SIG-M5 treated with dmso at 0.1 percent for 504 hours (cell line): ENCODE measurements at regions not wholly inside any gene's neighbourhood (a gene's known extent, or its start where the extent isn't known, plus 50 kb on each side); places are given as distances from the start of the nearest gene placed in this dataset.

Experiments
- DNase-seq: peaks from one replicate; lab custom pipeline; 2025; ENCODE audit not compliant: unreplicated experiment; lab: John Stamatoyannopoulos, UW

DNA sequence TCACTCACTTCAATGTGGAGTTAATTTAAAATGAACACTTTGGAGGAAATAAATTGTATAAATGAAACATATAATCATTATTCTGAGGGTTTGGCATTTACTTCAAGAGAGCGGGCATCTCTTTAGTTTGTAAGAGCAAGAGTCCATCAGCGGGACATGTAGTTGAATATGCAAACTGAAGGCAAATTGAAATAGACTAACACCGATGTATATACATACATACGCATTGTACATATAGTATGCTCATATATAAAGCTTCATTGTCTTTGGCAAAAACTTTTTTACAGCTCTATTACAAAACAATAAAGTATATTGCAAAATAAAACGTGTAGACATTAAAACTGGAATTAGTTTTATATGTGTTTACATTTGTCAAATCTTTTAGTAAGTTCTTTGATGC lies 328.9 kb downstream of the LTN1 start:
- no peak for DNase-seq

DNA sequence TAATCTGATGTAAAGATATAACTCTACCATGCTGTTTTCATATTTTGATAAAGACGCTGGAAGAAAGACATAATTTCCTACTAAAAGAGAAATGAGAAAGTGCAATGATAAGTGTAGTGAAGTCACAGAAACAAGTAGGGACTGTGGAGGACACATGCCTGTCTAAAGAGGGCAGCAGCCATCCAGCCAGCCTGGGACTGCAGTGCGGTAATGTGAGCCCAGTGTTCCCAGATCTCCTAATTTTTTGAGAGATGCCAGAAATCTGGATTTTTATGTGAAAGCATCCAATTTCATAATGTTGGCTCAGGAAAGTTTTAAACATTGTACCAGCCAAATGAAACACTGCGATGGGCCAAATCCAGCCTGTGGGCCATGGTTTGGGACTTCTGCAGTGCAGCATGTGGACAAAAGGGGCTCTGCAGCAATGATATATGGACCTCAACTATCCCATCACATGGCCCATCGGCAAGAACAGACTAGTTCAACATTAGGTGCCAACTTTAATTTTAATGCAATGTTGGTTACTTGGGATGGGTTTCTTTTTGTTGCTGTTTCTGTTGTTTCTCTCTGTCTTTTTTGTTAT lies 329.5 kb downstream of the LTN1 start:
- no peak for DNase-seq

DNA sequence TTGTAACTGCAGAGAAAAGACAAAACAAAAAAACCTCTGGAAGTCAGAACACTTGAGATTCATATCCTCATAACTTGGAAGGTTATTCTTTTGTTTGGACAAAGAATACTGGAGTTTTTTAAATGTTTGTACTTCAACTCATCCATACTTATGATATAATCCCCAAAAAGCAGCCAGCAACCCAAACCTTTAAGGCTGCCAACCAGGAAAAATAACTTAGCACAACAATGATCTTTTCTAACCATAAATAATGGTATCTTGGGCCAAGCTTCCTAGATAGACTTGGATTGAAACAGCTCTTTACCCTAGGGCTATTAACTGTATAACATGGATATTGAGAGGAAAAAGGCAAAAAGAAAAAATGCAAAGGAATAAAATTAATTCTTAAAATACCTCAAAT lies 335.1 kb downstream of the LTN1 start:
- no peak for DNase-seq

DNA sequence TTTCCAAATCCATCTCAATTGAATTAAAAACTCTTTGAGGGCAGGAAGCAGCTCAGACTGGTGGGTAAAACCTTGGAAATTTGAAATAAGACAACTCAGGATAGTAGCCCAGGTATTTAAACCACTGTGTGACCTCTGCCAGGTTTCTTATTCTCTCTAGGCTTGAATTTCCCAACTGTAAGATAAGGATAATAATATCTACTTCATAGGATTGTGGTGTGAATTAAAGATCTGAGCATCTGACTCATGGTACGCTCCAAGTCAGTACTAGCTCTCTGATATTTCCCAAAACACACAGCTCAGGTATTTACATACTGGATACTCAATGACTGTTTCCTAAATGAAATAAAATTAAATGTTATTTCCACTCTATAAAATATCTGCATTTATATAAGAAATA lies 337.2 kb downstream of the LTN1 start:
- DNase-seq = no peak

DNA sequence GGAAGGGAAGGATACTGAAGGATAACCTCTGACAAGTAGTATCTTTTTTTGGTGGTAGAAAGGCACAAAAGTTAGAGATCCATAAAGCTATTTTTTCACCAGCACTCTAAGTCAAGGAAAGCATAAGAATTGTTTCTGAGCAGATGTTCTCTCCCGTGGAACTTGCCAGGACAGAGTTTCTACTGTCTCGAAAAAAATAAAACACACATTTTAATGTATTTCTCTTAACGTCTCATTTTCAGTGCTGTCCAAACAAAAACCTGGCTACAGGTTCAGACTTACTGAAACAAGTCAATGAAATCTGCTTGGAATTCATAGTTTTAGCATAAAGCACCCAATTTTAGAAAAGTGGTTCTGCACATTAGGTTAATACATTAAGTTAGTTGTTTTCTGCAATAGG lies 338.3 kb downstream of the LTN1 start:
- no peak for DNase-seq

DNA sequence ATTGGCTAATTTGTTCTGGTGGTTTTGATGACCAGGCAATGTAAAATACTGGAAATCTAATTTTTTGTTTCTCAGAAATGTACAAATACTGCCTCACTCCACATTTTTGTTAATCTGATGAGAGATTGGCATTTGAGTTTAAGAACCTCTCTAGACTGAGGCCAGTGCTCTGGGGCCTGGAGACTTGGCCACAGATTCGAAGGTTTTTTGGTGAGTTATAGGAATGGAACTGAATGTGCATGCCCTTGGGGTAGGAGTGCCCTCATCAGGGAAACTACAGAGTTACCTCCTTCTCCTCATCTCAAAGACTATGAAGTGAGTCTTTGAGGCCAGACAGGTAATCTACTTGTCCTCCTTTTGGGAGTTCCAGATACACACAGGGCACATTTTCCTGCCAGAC lies 347.9 kb downstream of the LTN1 start:
- no peak for DNase-seq

DNA sequence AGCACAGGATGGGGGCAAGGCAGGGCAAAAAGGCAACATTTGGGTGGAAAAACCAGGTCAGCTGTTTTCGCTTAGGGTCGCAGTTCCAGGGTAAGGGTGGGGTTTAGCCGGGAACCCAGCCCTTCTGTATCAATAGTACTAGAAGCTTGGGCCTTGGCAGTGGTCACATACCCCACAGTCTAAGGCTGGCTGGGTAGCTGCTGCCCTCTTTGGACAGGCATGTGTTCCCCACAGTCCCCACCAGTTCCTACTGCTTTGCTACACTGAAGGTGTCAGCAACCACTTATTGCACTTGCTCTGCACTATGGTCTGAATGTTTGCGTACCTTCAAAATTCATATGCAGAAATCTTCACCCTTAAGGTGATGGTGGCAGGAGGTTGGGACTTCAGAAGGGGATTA lies 349.8 kb downstream of the LTN1 start:
- DNase-seq = no peak

DNA sequence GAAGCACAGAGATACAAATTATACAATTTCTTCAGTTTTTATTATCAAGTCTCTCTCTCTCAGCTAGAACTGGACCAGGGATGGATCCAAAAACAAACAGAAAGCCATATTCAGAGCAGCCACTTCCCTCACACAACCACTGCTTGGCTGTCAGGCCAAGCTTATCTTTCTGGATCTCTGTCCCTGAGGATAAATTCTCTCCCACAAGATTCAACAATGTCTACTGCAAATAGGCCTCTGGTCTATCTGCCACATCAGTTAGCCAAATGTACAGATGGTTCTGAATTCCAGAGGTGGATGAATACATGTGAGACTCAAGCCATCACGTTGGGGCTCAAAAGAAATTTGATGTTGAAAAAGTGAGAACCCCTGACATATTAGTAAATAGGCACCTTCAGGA lies 350.9 kb downstream of the LTN1 start:
- no peak for DNase-seq

DNA sequence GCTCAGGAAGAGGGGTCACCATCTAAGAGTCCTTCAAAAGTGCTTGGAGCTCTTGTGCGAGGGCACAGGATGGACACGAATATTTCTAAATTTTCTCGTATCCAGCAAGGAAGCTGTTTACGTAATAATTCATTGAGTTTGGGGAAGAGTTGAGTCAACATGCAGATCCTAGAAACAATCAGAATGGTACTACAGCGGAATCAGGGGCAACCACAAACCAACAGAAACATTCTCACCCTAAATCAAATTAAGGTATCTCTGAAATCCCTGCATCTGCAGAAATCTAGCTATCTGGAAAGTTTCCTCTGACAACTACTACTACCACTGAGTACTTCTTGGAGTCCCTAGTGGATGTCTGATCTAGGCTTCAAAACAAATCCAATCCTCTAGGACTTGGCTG lies 352.4 kb downstream of the LTN1 start:
- DNase-seq = no peak

DNA sequence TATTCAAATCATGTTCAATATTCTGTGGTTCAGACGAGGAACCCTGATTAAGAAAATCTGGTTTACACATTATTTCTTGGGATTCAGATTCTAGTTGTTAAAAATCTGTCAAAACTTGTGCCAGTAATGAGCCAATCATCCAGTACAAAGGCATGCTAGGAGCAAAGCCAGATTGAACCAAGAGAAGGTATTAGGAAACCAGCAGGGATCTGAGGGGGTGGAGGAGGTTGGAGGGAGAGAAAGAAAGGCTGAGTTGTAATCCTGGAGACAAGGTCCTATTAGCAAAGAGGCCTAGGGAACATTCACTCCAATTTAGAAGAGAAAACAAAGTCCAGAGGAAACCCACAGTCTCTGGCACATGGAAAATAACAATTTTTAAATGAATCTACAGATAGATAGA lies 352.9 kb downstream of the LTN1 start:
- DNase-seq = no peak

DNA sequence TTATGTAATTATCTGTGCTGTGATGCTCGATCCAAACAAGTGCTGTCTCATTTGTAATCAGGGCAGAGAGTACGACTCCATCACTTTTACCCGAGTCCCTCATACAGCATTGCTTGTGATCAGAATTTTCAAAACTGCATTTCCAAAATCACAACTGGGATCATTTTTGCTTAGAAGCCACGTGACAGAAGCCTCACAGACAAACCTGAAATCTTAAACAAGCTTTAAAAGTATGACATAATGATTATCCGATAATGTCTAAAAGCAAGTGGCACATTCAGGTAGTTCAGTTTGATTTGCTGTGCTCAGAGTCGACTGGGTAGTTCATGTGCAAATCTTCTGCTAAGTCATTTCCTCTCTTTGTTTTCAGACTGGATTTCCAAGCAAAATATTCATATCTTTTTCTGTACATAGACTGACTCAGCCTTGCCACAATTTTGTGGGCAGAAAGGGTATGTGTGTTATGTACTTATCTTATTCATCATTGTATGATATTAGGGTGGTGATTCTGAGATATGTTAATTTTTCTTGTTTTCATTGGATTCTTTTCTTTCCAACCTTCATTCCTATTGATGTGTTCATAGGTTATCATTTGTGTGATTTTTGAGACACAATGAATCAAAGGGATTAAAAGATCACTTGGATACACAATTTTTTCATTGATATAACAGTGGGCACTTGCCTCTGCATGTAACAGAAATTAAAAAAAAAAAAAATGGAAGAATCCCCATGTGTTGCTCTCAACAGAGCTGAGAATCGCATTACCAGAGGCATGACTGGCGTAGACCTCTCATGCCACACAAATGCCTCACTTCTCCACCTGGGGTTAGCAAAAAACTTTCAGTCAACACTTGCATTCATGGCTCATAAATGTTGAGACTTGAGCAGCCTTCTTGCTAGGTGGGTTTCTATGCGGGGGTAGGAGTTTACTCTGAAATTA lies 355.7 kb downstream of the LTN1 start:
- no peak for DNase-seq

DNA sequence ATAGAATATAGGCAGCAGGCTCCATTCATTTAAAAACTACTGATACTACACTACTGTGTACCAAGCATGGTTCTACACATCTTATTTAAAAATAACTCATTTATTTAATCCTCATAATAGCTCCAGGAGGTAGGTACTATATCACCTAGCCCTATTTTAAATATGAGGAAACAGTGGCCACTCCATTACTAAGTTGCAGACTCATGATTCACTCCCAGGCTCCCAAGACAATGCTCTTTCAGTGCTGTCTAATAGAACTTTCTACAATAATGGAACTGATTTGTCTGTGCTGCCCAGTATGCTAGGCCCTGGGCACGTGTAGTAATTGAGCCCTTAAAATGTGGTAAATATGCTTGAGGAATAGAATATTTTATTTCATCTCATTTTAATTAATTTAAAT lies 357.1 kb downstream of the LTN1 start:
- DNase-seq = no peak

DNA sequence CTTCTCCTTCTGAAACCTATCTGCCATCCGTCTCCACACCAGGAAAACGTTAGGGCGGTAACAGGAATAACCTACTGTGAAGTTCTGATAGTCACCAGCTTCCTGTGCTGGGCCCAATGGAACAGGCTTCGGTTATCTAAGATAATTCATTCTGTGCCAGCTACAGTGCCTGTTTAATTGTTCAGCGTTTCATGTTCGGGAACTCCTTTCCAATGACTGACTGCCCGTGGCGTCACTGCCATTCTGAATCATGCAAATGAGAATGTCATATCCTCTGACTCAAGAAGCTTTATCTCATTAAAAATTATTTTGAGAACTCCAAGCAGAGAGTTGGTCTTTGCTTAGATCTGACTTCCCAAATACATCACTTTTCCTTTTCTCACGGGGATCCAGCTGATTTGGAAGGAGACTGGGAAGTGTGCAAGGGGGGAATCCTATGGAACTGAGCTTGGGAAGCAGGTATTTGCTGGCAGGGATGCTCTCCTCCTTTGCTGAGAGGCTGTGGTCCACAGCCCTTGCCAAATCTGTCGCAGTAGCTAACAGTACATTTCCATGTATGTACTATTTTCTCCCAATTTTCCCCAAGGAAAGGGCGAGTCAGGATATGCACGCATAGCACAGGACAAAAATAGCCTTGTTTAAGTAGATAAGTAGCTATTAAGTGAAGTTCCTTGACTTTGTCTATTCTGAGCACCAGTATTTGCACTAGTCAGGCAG lies 358.7 kb downstream of the LTN1 start:
- no peak for DNase-seq

DNA sequence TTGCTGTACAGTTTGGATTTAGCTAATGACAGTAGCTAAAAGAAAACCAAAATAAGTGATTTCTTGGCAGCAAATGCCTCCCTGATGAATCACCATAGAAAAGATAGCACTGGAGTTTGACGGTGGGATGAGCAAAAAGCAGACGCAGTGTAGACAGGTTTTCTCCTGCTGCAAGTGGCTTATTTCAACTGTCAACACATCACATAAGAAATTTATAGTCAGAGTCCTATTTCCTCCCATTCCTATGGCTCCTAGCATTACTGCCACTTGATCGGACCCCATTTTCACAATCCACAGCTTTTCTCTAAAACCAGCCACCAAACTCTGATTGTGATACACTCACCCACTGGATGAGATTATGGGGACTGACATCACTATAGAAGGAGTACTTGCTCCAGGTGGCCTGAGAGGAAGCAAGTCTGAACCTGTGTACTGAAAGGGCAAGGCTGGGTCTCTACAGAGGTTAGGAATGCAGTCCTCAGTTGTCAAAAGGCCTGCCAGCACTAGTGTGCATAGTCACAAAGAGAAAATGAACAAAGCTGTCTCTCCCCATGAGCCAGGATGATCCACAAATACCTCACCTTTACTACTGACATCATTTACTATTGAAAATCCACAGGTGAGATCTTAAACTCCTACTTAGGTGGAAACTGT lies 359.8 kb downstream of the LTN1 start:
- DNase-seq = no peak

DNA sequence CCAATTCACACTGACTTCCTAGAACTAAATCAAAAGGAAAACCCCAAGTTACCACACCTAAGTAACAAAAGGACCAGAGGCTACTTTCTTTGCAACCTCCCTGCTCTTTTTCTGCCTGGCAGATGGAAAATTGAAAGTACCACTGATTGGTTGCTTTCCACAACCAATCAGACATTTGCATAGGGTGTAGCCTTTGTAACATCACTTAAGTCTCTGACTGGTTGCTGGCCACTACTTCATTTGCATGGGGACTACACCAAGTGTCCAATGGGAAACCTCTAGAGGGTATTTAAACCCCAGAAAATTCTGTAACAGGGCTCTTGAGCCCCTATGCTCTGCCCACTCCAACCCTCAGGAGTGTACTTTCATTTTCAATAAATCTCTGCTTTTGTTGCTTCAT lies 365.0 kb downstream of the LTN1 start:
- DNase-seq = no peak

DNA sequence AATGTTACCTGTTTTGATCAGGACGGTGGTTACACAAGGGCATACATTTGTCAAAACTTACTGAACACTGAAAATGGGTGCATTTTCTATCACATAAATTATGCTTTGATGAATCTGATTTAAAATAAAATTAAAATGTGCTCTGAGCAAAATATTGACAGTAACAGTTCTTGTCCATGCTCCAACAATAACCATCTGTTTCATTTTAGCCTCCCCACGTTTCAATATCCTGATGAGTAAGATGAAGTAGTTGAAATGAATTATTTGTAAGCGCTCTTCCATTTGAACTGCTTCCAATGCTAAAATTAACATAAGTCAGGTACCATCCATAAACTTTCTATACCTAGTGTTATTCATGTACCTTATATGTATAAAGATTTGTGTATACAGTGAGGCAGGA lies 365.4 kb downstream of the LTN1 start:
- no peak for DNase-seq

DNA sequence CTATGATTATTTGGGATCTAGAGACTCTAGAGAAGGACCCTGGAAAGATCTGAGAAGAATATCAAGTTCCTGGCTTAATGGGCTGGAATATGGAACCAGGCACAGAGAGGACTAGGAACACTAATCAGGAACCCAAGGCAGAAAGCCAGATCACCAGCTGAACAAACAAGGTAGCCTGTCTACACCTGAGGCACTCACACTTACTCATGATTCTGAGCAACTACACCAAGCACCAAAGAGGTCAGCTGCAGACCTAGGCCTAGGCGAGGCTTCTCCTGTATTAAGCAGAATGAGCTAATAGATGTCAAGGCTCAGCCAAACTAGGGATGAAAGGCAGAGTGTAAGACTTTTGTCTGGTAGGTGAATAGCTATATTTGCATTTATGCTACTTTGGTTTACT lies 368.1 kb downstream of the LTN1 start:
- no peak for DNase-seq

DNA sequence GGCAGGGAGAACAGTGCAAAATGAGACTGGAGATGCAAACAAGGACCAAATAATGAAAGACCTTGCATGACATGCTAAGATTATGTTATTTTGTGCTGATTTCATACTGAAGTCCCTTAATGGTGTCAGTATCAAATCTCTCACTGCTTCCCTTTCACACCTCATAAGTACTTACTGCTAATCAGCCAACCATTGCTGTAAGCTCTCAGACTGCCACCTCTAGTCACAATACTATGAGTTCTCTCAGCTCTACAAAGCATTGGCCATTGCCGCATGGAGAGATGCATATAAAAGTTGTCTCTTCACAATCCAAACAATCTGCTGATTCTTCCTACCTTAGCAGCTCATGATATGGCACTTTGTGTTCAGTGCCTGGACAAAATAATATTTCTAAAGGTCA lies 375.4 kb downstream of the LTN1 start:
- no peak for DNase-seq

DNA sequence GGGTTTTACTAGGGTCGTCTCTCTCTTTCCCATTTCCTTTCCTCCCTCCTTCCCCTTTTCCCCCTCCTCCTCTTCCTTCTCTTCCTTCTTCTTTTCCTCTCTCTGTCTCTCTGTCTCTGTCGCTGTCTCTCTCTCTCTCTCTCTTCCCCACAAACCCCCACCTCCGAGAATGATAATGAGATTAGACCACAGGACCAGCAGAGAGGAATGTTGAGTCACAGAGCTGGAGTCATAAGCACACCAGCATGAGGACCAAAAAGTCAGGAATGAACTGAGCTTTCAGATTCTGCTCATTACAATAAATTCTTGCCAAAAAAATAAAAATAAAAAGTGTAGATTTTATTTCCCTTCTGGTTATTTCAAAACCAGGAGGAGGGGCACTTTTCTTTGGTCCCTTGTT lies 377.4 kb downstream of the LTN1 start:
- no peak for DNase-seq

DNA sequence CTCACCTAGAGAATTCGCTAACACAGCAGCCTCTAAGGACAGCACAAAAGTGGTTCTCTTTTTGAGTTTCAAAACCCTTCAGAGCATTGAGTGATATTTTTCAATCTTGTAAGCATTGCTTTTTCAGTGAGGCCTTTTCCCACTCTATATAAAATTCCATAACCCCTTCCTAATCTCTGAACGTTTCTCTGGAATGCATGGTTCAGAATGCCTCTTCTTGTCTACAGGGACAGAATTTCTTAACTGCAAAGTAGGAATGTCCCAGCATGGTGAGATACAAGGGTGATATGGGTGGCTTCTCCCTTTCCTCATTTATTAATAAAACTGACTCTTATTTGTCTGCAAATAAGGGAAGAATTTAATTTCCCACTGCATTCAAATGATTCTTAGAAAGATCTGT lies 377.9 kb downstream of the LTN1 start:
- DNase-seq = no peak

DNA sequence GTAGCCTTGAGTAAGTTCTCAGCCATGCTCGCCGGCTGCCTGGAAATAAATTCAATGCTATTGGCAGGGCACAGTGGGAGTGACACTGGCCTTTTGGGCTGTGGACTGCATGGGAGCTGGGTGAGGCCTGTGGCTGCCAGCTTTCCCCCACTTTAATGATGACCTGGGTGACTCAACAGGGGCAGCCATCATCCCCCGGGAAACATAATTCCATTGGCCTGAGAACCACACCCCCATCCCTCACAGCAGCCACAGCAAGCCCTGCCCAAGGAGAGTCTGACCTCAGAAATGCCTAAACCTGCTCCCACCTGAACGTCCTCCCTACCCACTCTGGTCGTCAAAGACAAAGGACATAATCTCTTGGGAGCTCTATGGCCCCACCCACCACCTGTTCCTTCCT lies 384.0 kb downstream of the LTN1 start:
- DNase-seq = no peak

DNA sequence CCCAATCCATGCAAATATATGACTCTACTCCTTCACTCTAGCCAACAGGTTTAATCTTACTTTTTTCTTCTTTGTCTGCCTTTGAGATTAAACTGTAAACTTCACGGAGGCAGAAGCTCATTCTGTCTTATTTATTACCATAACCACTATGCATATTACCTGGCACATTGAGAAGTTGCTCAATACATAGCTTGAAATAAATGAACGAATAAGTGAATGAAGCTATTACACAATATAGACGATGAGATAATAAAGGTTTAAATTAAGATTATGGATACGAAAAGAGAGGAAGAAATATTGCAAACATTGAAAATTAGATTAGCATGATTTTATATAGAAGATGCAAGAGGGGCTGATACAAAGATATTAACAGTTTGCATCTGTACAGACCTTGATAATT lies 385.1 kb downstream of the LTN1 start:
- no peak for DNase-seq
